ENCODE measurements at regions not wholly inside any gene's neighbourhood (a gene's known extent, or its start where the extent isn't known, plus 50 kb on each side); places are given as distances from the start of the nearest gene placed in this dataset.

GRCh38 chr3:23675010-23675409 is 130.7 kb upstream of the UBE2E1 start:
- TF ChIP-seq POLR2A (IDR thresholded peaks at IDR 0.05): no peak
- TF ChIP-seq CTCF (IDR thresholded peaks at IDR 0.05): no peak
